ENCODE measurements at regions not wholly inside any gene's neighbourhood (a gene's known extent, or its start where the extent isn't known, plus 50 kb on each side); places are given as distances from the start of the nearest gene placed in this dataset.

DNA sequence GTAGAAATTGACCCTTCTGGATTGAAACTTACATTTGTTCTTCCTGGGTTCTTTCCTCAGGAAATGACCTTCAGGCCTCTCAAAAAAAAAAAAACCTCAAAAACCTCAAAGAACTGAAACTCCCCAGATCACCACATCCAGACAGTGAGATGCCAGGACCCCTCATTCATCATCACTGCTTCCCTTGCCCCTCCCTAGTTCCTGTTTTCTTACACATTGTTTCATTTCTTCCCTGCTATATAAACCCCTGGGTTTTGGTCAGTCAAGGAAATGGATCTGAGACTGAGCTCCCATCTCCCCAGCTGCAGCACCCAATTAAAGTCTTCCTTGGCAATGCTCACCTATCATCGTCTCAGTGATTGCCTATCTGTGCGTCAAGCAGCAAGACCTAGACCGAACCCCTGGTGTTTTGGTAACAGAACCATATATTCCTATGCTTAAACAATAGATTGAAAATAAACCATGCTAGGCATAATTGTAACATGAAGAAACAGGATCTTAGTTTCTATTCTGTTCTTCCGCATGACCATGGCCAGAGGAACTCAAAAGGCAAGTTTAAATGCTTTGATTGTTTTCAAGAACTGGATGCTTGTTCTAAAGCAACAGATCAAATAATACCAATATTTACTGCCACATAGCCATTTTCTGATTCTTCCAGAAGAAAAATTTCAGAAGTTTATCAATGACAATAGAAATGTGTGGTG is 108.0 kb upstream of the MAX start:
- H3K36me3 ChIP-seq, result no peaks in the 10 kb centered on the region
- H3K9me3 ChIP-seq, result no peaks in the 10 kb centered on the region
- no peak for DNase-seq
- intact Hi-C loops (cut with DNase I; ENCODE audit: low total_unique reads), result no loop called here
- TF ChIP-seq POLR2A (IDR thresholded peaks at IDR 0.05), result no peak
- TF ChIP-seq, protein P1, sequence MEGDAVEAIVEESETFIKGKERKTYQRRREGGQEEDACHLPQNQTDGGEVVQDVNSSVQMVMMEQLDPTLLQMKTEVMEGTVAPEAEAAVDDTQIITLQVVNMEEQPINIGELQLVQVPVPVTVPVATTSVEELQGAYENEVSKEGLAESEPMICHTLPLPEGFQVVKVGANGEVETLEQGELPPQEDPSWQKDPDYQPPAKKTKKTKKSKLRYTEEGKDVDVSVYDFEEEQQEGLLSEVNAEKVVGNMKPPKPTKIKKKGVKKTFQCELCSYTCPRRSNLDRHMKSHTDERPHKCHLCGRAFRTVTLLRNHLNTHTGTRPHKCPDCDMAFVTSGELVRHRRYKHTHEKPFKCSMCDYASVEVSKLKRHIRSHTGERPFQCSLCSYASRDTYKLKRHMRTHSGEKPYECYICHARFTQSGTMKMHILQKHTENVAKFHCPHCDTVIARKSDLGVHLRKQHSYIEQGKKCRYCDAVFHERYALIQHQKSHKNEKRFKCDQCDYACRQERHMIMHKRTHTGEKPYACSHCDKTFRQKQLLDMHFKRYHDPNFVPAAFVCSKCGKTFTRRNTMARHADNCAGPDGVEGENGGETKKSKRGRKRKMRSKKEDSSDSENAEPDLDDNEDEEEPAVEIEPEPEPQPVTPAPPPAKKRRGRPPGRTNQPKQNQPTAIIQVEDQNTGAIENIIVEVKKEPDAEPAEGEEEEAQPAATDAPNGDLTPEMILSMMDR (IDR thresholded peaks at IDR 0.05), result no peak
- H3K27me3 ChIP-seq, result no peaks in the 10 kb centered on the region
- H3K4me3 ChIP-seq, result no peak overlapping the region
- H3K4me1 ChIP-seq, result no peaks in the 10 kb centered on the region
- no peak overlapping the region for H3K27ac ChIP-seq

DNA sequence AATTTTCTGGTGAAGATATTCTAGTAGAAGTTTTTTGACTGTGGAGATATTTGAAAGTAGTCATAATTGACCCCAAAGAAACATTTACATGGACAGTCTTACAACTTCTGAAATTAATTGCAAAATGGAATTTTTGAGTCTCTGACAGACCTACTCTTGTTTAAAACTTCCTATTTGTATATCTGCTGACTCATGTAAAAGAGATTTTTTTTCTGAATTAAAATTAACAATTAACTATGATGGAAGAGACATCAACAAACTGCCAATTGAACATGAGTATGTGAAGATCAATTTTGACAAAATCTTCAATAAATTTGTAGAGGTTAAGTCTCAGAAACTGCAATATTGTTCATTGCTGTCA is 108.5 kb upstream of the MAX start:
- Histone ChIP-seq H3K9me3 (no peaks in the 10 kb centered on the region), H3K27me3 (no peaks in the 10 kb centered on the region), H3K27ac (no peak overlapping the region), H3K4me1 (no peaks in the 10 kb centered on the region), H3K4me3 (no peak overlapping the region), H3K36me3 (no peaks in the 10 kb centered on the region)
- intact Hi-C loops (cut with DNase I; ENCODE audit: low total_unique reads), result no loop called here
- no peak for TF ChIP-seq POLR2A (IDR thresholded peaks at IDR 0.05)
- TF ChIP-seq, protein P1 (IDR thresholded peaks at IDR 0.05), result no peak
- DNase-seq, result no peak

DNA sequence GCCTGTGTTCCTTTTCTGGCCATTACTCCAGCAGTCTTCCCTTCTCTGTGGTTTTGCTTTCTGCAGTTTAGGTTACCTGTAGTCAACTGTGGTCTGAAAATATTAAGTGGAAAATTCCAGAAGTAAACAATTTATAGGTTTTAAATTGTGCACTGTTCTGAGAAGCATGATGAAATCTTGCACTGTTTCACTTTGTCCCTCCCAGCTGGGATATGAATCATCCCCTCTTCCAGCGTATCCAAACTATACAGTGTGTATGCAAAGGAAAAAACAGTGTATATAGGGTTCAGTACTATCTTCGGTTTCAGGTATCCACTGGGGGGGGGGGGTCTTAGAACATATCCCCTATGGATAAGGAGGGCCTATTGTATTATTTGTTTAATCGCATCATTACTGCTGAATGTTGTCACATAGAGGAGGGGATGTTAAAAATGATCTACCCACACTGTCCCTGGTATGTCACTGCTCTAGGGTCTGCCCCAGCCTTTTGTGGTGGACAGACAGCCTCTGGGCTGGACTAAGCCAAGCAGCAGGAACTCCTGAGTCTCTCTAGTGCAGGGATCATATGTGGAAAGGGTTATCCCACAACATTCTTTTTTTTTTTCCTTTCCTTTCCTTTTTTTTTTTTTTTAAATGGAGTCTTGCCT is 109.1 kb upstream of the MAX start:
- H3K27ac ChIP-seq, result no peak overlapping the region
- intact Hi-C loops (cut with DNase I; ENCODE audit: low total_unique reads), result no loop called here
- no peak for DNase-seq

DNA sequence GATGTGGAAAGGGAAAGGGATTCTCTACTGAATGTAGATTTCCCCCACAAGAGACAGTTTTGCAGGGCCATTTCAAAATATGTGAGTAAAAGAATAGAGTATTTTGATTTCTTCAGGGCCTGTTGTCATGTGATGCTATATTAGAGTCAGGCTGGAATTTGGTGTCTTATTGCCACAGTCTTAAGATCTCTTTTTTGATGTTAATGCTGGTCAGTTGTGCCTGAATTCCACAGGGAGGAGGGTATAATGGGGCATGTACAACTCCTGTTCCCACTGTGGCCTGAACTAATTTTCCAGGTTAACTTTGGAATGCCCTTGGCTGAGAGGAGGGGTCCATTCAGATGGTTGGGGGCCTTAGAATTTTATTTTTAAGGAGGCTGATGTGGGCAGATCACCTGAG is 111.0 kb upstream of the MAX start:
- Histone ChIP-seq H3K4me1 (no peaks in the 10 kb centered on the region), H3K27ac (no peak overlapping the region), H3K27me3 (no peaks in the 10 kb centered on the region), H3K4me3 (no peak overlapping the region), H3K9me3 (no peaks in the 10 kb centered on the region), H3K36me3 (no peaks in the 10 kb centered on the region)
- intact Hi-C loops (cut with DNase I; ENCODE audit: low total_unique reads), result no loop called here
- TF ChIP-seq POLR2A (IDR thresholded peaks at IDR 0.05), result no peak
- TF ChIP-seq, protein P1 (IDR thresholded peaks at IDR 0.05), result no peak
- DNase-seq, result no peak

More for the DNA sequence above, 109.1 kb upstream of the MAX start:
- no peaks in the 10 kb centered on the region for H3K9me3 ChIP-seq
- H3K4me1 ChIP-seq, result no peaks in the 10 kb centered on the region
- TF ChIP-seq, protein P1 (IDR thresholded peaks at IDR 0.05), result no peak
- no peak for TF ChIP-seq POLR2A (IDR thresholded peaks at IDR 0.05)
- no peaks in the 10 kb centered on the region for H3K27me3 ChIP-seq
- H3K36me3 ChIP-seq, result no peaks in the 10 kb centered on the region
- no peak overlapping the region for H3K4me3 ChIP-seq

DNA sequence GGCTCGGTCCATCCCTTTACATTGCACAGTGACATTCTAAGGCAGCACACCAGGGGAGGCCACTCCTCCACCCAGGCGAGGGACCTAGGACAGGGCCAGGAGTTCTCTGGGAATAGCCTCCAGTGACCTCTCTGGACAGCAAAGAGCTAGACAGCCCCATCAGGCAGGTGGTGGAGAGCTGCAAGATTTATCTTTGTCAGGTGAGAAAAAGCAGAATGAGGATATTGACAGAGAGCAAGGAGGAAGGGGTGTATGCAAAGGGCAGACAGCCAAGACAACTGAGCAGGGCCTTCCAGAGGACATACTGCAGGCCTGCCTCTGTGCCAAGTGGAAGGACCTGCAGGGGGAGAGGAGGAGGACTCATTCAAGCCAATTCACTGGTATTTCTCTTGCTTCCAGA is 112.4 kb upstream of the MAX start:
- no peaks in the 10 kb centered on the region for H3K9me3 ChIP-seq
- H3K27me3 ChIP-seq, result no peaks in the 10 kb centered on the region
- no peak overlapping the region for H3K4me3 ChIP-seq
- no peaks in the 10 kb centered on the region for H3K36me3 ChIP-seq
- intact Hi-C loops (cut with DNase I; ENCODE audit: low total_unique reads), result no loop called here
- no peak for DNase-seq
- no peaks in the 10 kb centered on the region for H3K4me1 ChIP-seq
- TF ChIP-seq POLR2A (IDR thresholded peaks at IDR 0.05), result no peak
- TF ChIP-seq, protein P1 (IDR thresholded peaks at IDR 0.05), result no peak
- H3K27ac ChIP-seq, result no peak overlapping the region
